ENCODE measurements at regions not wholly inside any gene's neighbourhood (a gene's known extent, or its start where the extent isn't known, plus 50 kb on each side); places are given as distances from the start of the nearest gene placed in this dataset.

DNA sequence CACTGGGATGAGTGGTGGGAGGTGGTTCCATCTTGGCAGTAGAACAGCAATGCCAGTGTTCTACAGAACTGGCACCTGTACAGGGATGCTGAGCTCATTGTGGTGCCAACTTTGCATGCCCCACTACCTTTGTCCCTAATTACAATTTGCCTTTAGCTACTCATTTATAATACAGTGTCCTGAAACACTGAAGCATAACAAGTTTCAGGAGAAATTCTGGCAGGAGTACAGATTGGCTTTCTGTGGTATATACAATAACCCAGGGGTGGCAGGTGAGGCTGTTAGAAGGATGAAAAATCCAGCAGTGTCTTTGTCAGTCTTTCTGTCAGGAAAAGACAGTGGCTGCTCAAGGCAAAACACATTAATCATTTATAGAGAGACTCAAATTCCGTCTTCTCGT, 240.3 kb downstream of the FAM76B start:
- no peak for DNase-seq (ENCODE audit: low read depth in 2 of 2)
- H3K27ac ChIP-seq (ENCODE audit: insufficient read depth, low read length): no peak overlapping the region
- no peaks in the 10 kb centered on the region for H3K36me3 ChIP-seq (ENCODE audit: control insufficient read depth, insufficient read depth, low read length)
- no peaks in the 10 kb centered on the region for H4K20me1 ChIP-seq (ENCODE audit: control insufficient read depth, extremely low read depth, insufficient read depth, low read length)
- no peaks in the 10 kb centered on the region for H3K79me2 ChIP-seq (ENCODE audit: control insufficient read depth, insufficient read depth, low read length)
- H2AFZ ChIP-seq (ENCODE audit: low read length): no peak overlapping the region
- no peaks in the 10 kb centered on the region for H3K4me1 ChIP-seq (ENCODE audit: control insufficient read depth, extremely low read depth, insufficient read depth, low read length)
- no peak for TF ChIP-seq EZH2 (IDR thresholded peaks at IDR 0.05; ENCODE audit: low read length, missing control alignments)
- TF ChIP-seq, protein P1, sequence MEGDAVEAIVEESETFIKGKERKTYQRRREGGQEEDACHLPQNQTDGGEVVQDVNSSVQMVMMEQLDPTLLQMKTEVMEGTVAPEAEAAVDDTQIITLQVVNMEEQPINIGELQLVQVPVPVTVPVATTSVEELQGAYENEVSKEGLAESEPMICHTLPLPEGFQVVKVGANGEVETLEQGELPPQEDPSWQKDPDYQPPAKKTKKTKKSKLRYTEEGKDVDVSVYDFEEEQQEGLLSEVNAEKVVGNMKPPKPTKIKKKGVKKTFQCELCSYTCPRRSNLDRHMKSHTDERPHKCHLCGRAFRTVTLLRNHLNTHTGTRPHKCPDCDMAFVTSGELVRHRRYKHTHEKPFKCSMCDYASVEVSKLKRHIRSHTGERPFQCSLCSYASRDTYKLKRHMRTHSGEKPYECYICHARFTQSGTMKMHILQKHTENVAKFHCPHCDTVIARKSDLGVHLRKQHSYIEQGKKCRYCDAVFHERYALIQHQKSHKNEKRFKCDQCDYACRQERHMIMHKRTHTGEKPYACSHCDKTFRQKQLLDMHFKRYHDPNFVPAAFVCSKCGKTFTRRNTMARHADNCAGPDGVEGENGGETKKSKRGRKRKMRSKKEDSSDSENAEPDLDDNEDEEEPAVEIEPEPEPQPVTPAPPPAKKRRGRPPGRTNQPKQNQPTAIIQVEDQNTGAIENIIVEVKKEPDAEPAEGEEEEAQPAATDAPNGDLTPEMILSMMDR (conservative IDR thresholded peaks at IDR 0.05 in 1 of 2, IDR thresholded peaks at IDR 0.05 in 1 of 2; ENCODE audit: low read depth in 1 of 2, low read length in 2 of 2): no peak
- no peak overlapping the region for H3K4me3 ChIP-seq (replicated peaks in 1 of 4; ENCODE audit: control extremely low read depth in 1 of 4, insufficient read depth in 1 of 4, low read depth in 3 of 4, low read length in 4 of 4)
- H3K4me2 ChIP-seq (ENCODE audit: extremely low read depth, insufficient read depth, low read length): no peak overlapping the region
- H3K27me3 ChIP-seq (ENCODE audit: control insufficient read depth, insufficient read depth, low read length): no peaks in the 10 kb centered on the region
- H3K9ac ChIP-seq (ENCODE audit: insufficient read depth, low read length): no peak overlapping the region
- H3K9me3 ChIP-seq (ENCODE audit: control insufficient read depth, insufficient read depth, low read depth, low read length): no peaks in the 10 kb centered on the region

DNA sequence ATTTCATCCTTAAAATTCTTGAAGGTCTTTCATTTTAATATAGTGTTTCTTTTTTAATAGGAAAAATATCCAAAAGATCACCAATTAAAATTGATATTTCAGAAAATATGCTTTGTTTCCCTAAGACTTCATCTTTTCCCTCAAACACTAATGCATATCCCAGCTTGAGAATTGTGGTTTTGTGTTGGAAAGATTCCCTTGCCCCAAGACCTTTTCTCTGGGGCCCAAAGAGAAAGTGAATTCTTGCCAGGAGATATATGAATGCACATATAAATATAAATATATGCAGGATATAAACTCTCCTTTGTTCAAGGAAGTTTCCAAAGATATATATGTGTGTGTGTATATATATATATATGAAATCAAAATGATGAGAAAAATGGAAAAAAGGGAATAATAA, 241.2 kb downstream of the FAM76B start:
- TF ChIP-seq EZH2 (IDR thresholded peaks at IDR 0.05; ENCODE audit: low read length, missing control alignments): no peak
- TF ChIP-seq, protein P1 (conservative IDR thresholded peaks at IDR 0.05 in 1 of 2, IDR thresholded peaks at IDR 0.05 in 1 of 2; ENCODE audit: low read depth in 1 of 2, low read length in 2 of 2): no peak
- peak in 1 of 2 donors; percentile 47 for DNase-seq (ENCODE audit: low read depth in 2 of 2)
- no peaks in the 10 kb centered on the region for H3K27me3 ChIP-seq (ENCODE audit: control insufficient read depth, insufficient read depth, low read length)
- no peak overlapping the region for H3K9ac ChIP-seq (ENCODE audit: insufficient read depth, low read length)
- no peaks in the 10 kb centered on the region for H3K36me3 ChIP-seq (ENCODE audit: control insufficient read depth, insufficient read depth, low read length)
- H3K79me2 ChIP-seq (ENCODE audit: control insufficient read depth, insufficient read depth, low read length): no peaks in the 10 kb centered on the region
- no peaks in the 10 kb centered on the region for H3K4me1 ChIP-seq (ENCODE audit: control insufficient read depth, extremely low read depth, insufficient read depth, low read length)
- H3K4me3 ChIP-seq (replicated peaks in 1 of 4; ENCODE audit: control extremely low read depth in 1 of 4, insufficient read depth in 1 of 4, low read depth in 3 of 4, low read length in 4 of 4): no peak overlapping the region
- no peak overlapping the region for H2AFZ ChIP-seq (ENCODE audit: low read length)
- H3K27ac ChIP-seq (ENCODE audit: insufficient read depth, low read length): no peak overlapping the region
- no peaks in the 10 kb centered on the region for H4K20me1 ChIP-seq (ENCODE audit: control insufficient read depth, extremely low read depth, insufficient read depth, low read length)
- H3K4me2 ChIP-seq (ENCODE audit: extremely low read depth, insufficient read depth, low read length): no peak overlapping the region
- H3K9me3 ChIP-seq (ENCODE audit: control insufficient read depth, insufficient read depth, low read depth, low read length): no peaks in the 10 kb centered on the region

DNA sequence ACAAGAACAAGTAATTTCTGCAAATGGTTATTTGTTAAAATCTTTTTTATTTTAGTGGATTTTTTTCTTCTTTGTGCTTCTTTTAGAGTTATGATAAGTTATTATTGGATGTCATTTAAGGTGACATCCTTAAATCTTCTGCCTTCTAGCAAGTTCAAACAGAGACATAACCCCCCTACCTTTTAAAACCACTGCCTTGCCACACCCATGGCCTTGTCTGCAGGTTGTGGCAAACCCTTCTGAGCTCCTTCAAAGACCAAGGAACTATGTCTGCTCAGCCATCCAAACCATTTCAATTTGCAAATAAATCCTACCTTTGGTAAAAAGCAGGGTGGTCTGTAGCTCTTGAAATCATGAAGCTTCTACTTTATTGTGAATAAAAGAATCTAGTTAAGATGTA, 241.6 kb downstream of the FAM76B start:
- H3K9ac ChIP-seq (ENCODE audit: insufficient read depth, low read length): no peak overlapping the region
- H3K4me2 ChIP-seq (ENCODE audit: extremely low read depth, insufficient read depth, low read length): no peak overlapping the region
- no peaks in the 10 kb centered on the region for H3K79me2 ChIP-seq (ENCODE audit: control insufficient read depth, insufficient read depth, low read length)
- no peaks in the 10 kb centered on the region for H4K20me1 ChIP-seq (ENCODE audit: control insufficient read depth, extremely low read depth, insufficient read depth, low read length)
- no peaks in the 10 kb centered on the region for H3K36me3 ChIP-seq (ENCODE audit: control insufficient read depth, insufficient read depth, low read length)
- no peaks in the 10 kb centered on the region for H3K4me1 ChIP-seq (ENCODE audit: control insufficient read depth, extremely low read depth, insufficient read depth, low read length)
- no peaks in the 10 kb centered on the region for H3K27me3 ChIP-seq (ENCODE audit: control insufficient read depth, insufficient read depth, low read length)
- H3K27ac ChIP-seq (ENCODE audit: insufficient read depth, low read length): no peak overlapping the region
- DNase-seq (ENCODE audit: low read depth in 2 of 2): no peak
- no peak overlapping the region for H3K4me3 ChIP-seq (replicated peaks in 1 of 4; ENCODE audit: control extremely low read depth in 1 of 4, insufficient read depth in 1 of 4, low read depth in 3 of 4, low read length in 4 of 4)
- no peaks in the 10 kb centered on the region for H3K9me3 ChIP-seq (ENCODE audit: control insufficient read depth, insufficient read depth, low read depth, low read length)
- no peak overlapping the region for H2AFZ ChIP-seq (ENCODE audit: low read length)
- no peak for TF ChIP-seq EZH2 (IDR thresholded peaks at IDR 0.05; ENCODE audit: low read length, missing control alignments)
- TF ChIP-seq, protein P1 (conservative IDR thresholded peaks at IDR 0.05 in 1 of 2, IDR thresholded peaks at IDR 0.05 in 1 of 2; ENCODE audit: low read depth in 1 of 2, low read length in 2 of 2): no peak
